ENCODE measurements at regions not wholly inside any gene's neighbourhood (a gene's known extent, or its start where the extent isn't known, plus 50 kb on each side); places are given as distances from the start of the nearest gene placed in this dataset.

- no peak for TF ChIP-seq CTCF (IDR thresholded peaks at IDR 0.05; ENCODE audit: borderline replicate concordance)
- H3K9me3 ChIP-seq (replicated peaks) = no peaks in the 10 kb centered on the region
- no peak overlapping the region for H3K4me3 ChIP-seq
- H3K27me3 ChIP-seq (ENCODE audit: low read depth) = peaks cover 31% of the 10 kb centered on the region
- no peaks in the 10 kb centered on the region for H3K36me3 ChIP-seq
- no peak for DNase-seq
- intact Hi-C loops (cut with micrococcal nuclease) = no loop called here
- no peak overlapping the region for H3K27ac ChIP-seq (replicated peaks)
- H3K4me1 ChIP-seq = no peaks in the 10 kb centered on the region
Observed at GRCh38 chr1:4549930-4550329, 104.5 kb upstream of the AJAP1 start.

DNA sequence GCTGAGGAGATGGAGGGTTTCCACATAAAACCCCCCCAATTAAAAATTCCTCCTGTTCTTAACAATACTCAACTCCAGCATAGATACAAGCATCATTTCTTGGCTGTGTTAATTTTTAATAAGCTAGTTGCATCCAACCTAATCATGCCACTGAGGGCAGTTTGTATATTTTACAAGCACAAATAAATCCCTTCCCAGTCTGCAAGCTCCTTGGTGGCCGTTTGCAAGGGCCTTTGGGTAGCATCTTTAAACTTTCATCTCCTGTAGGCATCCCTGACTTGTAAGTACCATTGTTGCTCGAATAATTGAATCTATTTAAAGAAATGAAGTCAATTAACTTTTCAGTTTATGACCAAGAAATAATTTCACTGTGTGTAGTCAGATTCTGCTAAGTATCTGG is 103.5 kb upstream of the AJAP1 start:
- no peak for TF ChIP-seq CTCF (IDR thresholded peaks at IDR 0.05; ENCODE audit: borderline replicate concordance)
- H3K36me3 ChIP-seq = no peaks in the 10 kb centered on the region

DNA sequence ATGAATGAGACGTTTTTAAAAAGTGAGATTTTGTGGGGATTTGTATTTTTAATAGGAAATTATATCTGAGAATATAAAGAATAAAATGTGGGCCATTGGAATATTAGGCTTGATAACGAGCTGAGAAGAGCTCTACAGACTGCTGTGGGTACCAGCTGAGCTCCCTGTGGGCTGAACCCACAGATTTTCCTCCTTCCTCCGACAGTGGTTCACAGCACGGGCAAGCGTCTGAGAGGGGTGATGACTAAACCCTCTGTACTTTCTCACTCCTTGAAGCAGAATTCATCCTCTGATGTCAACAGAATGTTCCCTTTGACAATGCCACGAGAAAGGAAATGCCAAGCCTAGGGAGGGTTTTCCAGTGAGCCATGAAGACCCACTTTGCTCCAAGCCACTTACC is 102.7 kb upstream of the AJAP1 start:
- H3K27ac ChIP-seq (replicated peaks) = no peak overlapping the region
- no peaks in the 10 kb centered on the region for H3K9me3 ChIP-seq (replicated peaks)
- intact Hi-C loops (cut with micrococcal nuclease) = no loop called here
- no peaks in the 10 kb centered on the region for H3K36me3 ChIP-seq
- no peak for DNase-seq
- H3K27me3 ChIP-seq (ENCODE audit: low read depth) = peaks cover 31% of the 10 kb centered on the region
- TF ChIP-seq CTCF (IDR thresholded peaks at IDR 0.05; ENCODE audit: borderline replicate concordance) = no peak
- H3K4me1 ChIP-seq = no peaks in the 10 kb centered on the region
- H3K4me3 ChIP-seq = no peak overlapping the region

More for the DNA sequence above, 103.5 kb upstream of the AJAP1 start:
- Histone ChIP-seq H3K4me3 (no peak overlapping the region), H3K4me1 (no peaks in the 10 kb centered on the region), H3K9me3 (replicated peaks) (no peaks in the 10 kb centered on the region), H3K27me3 (ENCODE audit: low read depth) (peaks cover 31% of the 10 kb centered on the region), H3K27ac (replicated peaks) (no peak overlapping the region)
- intact Hi-C loops (cut with micrococcal nuclease) = no loop called here
- DNase-seq = no peak

GRCh38 chr1:4553761-4554160 is 100.6 kb upstream of the AJAP1 start:
- peaks cover 31% of the 10 kb centered on the region for H3K27me3 ChIP-seq (ENCODE audit: low read depth)
- TF ChIP-seq CTCF (IDR thresholded peaks at IDR 0.05; ENCODE audit: borderline replicate concordance) = no peak
- no peaks in the 10 kb centered on the region for H3K4me1 ChIP-seq
- H3K27ac ChIP-seq (replicated peaks) = no peak overlapping the region
- intact Hi-C loops (cut with micrococcal nuclease) = no loop called here
- H3K4me3 ChIP-seq = no peak overlapping the region
- H3K36me3 ChIP-seq = no peaks in the 10 kb centered on the region
- DNase-seq = no peak
- H3K9me3 ChIP-seq (replicated peaks) = no peaks in the 10 kb centered on the region

DNA sequence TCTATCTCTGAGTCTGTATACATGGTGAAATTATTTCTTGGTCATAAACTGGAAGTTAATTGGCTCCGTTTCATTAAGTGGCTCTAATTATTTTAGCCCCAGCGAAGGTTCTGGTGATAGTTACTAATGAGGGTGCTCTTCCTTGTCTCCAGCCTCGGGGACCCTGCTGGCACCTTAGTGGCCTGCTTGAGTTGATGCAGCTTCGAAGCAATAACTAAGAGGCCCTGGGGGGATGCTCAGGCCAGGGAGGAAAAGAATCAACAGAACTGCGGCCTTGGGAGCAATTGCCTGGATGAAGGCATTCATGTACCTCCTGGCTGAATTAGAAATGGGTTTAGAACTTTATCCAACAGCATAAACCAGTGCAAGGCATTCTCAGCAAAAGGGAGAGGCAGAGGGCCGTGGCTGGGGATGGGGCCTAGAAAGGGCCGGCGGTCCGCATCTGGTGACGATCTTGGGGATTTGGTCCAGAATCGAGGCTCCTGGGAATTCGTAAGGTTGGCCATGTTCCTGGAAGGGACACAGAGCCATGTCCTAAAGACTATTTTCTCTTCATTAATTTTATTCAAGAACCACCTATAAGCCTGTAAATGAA is 100.0 kb upstream of the AJAP1 start:
- no peak for DNase-seq
- TF ChIP-seq CTCF (IDR thresholded peaks at IDR 0.05; ENCODE audit: borderline replicate concordance) = no peak
- Histone ChIP-seq H3K27ac (replicated peaks) (no peak overlapping the region), H3K4me1 (no peaks in the 10 kb centered on the region), H3K9me3 (replicated peaks) (no peaks in the 10 kb centered on the region), H3K4me3 (no peak overlapping the region), H3K36me3 (no peaks in the 10 kb centered on the region), H3K27me3 (ENCODE audit: low read depth) (peaks cover 37% of the 10 kb centered on the region)
- intact Hi-C loops (cut with micrococcal nuclease) = no loop called here

Measured in left ventricle myocardium inferior (tissue), 1 donor.